GM12878 (cell line): ENCODE measurements at regions not wholly inside any gene's neighbourhood (a gene's known extent, or its start where the extent isn't known, plus 50 kb on each side); places are given as distances from the start of the nearest gene placed in this dataset.

ENCODE experiments used
- BRCA1 ChIP-seq: IDR thresholded peaks from 2 replicates; pipeline ENCODE4 v1.6.1; 2011; ENCODE audit warnings: low read depth, low read length, improper control_type of control experiment
- CTCF ChIP-seq, 3 experiments: IDR thresholded peaks in 2 of 3; conservative IDR thresholded peaks in 1 of 3; 2 replicates each; pipeline ENCODE4 v1.5.1; 2011; ENCODE audit warnings: low read depth in 3 of 3, low read length in 3 of 3, mild to moderate bottlenecking in 3 of 3, control low read depth in 2 of 3, moderate library complexity in 2 of 3, inconsistent platforms in 1 of 3, mixed read lengths in 1 of 3; ENCODE audit not compliant: control insufficient read depth in 2 of 3, insufficient read depth in 1 of 3; ENCODE audit errors: extremely low read depth in 1 of 3
- DPF2 ChIP-seq: fragments of 450-650 bp; IDR thresholded peaks from 2 replicates; pipeline ENCODE4 v1.6.1; 2017; ENCODE audit warnings: mild to moderate bottlenecking
- EZH2 ChIP-seq: IDR thresholded peaks from 2 replicates; pipeline ENCODE4 v1.6.1; 2012; ENCODE audit warnings: low read depth, mild to moderate bottlenecking, control low read depth, inconsistent platforms, low read length, borderline replicate concordance; ENCODE audit not compliant: control insufficient read depth
- HDAC6 ChIP-seq: fragments of 200-600 bp; sonication (generic); IDR thresholded peaks from one replicate; pipeline ENCODE4 v1.8.0; 2017; ENCODE audit warnings: antibody characterized with exemption; ENCODE audit not compliant: unreplicated experiment
- MAX ChIP-seq: IDR thresholded peaks from 2 replicates; pipeline ENCODE4 v1.6.1; 2012; ENCODE audit warnings: low read depth, low read length, improper control_type of control experiment
- PAX5 ChIP-seq: IDR thresholded peaks from 2 replicates; pipeline ENCODE4 v1.6.1; 2011; ENCODE audit warnings: low read depth, low read length, borderline replicate concordance
- PBX3 ChIP-seq: IDR thresholded peaks from 2 replicates; pipeline ENCODE4 v1.6.1; 2011; ENCODE audit warnings: mild to moderate bottlenecking, low read depth, low read length, moderate library complexity; ENCODE audit not compliant: insufficient replicate concordance
- PKNOX1 ChIP-seq: fragments of 450-650 bp; IDR thresholded peaks from 2 replicates; pipeline ENCODE4 v1.6.1; 2016; ENCODE audit warnings: mild to moderate bottlenecking
- SIN3A ChIP-seq: IDR thresholded peaks from 2 replicates; pipeline ENCODE4 v1.6.1; 2012; ENCODE audit warnings: low read depth, low read length, improper control_type of control experiment
- YY1 ChIP-seq: IDR thresholded peaks from 2 replicates; pipeline ENCODE4 v1.6.1; 2011; ENCODE audit warnings: low read depth, mild to moderate bottlenecking, low read length

- TF ChIP-seq PAX5 (no peak), CTCF (IDR thresholded peaks at IDR 0.05 in 2 of 3, conservative IDR thresholded peaks at IDR 0.05 in 1 of 3; ENCODE audit: control insufficient read depth in 2 of 3, extremely low read depth in 1 of 3, insufficient read depth in 1 of 3, low read depth in 3 of 3, low read length in 3 of 3) (no peak), EZH2 (no peak), SIN3A (no peak), MAX (no peak), DPF2 (no peak), PBX3 (no peak), BRCA1 (no peak), PKNOX1 (no peak), HDAC6 (no peak), YY1 (no peak)
Measured at GRCh38 chr10:47245731-47246350, 54.2 kb upstream of the GDF10 start.
